ENCODE measurements at regions not wholly inside any gene's neighbourhood (a gene's known extent, or its start where the extent isn't known, plus 50 kb on each side); places are given as distances from the start of the nearest gene placed in this dataset.

DNA sequence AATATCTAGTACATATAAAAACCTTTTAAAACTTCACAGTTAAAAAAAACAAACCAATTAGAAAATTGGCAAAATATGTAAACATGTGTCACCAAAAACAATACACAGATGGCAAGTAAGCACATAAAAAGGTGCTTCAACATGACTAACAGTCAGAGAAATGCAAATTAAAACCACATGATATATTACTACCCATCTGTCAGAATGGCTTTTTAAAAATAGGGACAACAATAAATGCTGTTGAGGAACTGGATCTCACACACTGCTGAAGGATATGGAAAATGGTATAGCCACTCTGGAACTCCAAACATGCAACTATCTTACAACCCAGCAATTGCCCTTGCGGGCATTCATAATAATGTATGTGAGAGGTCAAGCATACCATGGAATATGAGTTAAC lies 1153.6 kb downstream of the FLRT2 start:
- TF ChIP-seq, protein P1, sequence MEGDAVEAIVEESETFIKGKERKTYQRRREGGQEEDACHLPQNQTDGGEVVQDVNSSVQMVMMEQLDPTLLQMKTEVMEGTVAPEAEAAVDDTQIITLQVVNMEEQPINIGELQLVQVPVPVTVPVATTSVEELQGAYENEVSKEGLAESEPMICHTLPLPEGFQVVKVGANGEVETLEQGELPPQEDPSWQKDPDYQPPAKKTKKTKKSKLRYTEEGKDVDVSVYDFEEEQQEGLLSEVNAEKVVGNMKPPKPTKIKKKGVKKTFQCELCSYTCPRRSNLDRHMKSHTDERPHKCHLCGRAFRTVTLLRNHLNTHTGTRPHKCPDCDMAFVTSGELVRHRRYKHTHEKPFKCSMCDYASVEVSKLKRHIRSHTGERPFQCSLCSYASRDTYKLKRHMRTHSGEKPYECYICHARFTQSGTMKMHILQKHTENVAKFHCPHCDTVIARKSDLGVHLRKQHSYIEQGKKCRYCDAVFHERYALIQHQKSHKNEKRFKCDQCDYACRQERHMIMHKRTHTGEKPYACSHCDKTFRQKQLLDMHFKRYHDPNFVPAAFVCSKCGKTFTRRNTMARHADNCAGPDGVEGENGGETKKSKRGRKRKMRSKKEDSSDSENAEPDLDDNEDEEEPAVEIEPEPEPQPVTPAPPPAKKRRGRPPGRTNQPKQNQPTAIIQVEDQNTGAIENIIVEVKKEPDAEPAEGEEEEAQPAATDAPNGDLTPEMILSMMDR (conservative IDR thresholded peaks at IDR 0.05; ENCODE audit: control insufficient read depth, insufficient read depth, low read depth, low read length), result no peak
- H3K4me3 ChIP-seq (ENCODE audit: control insufficient read depth, low read depth, low read length), result no peak overlapping the region
- peak; percentile 1 for DNase-seq (ENCODE audit: low read depth)

DNA sequence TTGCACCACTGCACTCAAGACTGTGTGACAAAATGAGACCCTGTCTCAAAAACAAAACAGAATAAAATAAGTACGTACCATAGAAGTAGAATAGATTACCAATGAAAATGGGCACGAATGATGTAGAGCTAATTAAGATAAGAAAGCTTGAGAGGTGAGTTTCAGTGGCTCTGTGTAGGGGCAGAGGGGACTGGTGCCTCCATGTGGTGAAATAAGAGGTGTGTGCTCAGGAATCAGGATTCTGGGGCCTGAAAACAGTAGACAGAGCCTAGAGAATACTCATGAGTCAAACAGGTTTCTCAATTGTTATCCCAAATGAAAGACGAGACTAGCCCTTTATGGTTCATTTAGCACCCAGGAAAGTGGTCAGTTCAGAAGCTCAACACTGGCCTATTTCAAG lies 1145.1 kb downstream of the FLRT2 start:
- H3K4me3 ChIP-seq (ENCODE audit: control insufficient read depth, low read depth, low read length), result no peak overlapping the region
- no peak for DNase-seq (ENCODE audit: low read depth)
- TF ChIP-seq, protein P1 (conservative IDR thresholded peaks at IDR 0.05; ENCODE audit: control insufficient read depth, insufficient read depth, low read depth, low read length), result no peak

DNA sequence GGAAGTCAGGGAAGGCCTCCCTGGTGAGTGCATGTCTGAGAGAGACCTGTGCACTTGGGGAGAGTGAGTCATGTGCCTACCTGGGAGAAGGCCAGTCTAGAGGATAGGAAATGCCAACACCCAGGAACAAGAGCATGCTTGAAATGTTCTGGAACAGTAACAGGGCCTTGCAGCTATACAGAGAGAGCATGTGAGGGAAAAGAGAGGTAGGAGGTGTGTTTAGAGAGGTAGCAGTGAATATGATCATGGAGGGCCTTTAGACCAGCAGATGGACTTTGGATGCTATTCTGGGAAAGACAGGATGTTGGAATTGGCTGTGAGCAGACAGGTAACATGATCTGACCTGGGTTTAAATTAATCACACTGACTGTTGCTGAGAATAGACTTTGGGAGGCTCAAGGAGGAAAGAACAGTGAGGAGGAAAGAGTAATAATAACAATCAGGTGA lies 1143.6 kb downstream of the FLRT2 start:
- H3K4me3 ChIP-seq (ENCODE audit: control insufficient read depth, low read depth, low read length), result no peak overlapping the region
- TF ChIP-seq, protein P1 (conservative IDR thresholded peaks at IDR 0.05; ENCODE audit: control insufficient read depth, insufficient read depth, low read depth, low read length), result no peak
- no peak for DNase-seq (ENCODE audit: low read depth)

- H3K4me3 ChIP-seq (ENCODE audit: control insufficient read depth, low read depth, low read length), result no peak overlapping the region
- TF ChIP-seq, protein P1 (conservative IDR thresholded peaks at IDR 0.05; ENCODE audit: control insufficient read depth, insufficient read depth, low read depth, low read length), result no peak
- DNase-seq (ENCODE audit: low read depth), result no peak
These were observed 1142.1 kb downstream of the FLRT2 start for GRCh38 chr14:86672080-86672479.

DNA sequence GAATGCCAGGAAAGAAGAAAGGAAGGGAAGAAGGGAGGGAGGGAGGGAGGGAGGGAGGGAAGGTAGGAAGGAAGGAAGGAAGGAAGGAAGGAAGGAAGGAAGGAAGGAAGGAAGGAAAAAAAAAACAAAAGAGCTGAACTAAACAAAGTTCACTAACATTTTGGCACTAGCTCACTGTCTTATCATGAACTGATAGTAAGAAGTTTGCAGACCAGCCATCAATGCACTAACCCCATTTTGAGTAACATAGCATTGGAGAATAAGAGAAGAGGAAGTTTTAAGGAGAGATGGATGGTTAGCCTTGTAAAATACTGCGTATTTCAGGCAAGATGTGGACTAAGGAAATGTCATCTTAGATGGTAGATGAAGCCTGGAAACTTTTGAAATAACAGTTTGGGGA lies 1136.0 kb downstream of the FLRT2 start:
- TF ChIP-seq, protein P1 (conservative IDR thresholded peaks at IDR 0.05; ENCODE audit: control insufficient read depth, insufficient read depth, low read depth, low read length), result no peak
- no peak for DNase-seq (ENCODE audit: low read depth)
- H3K4me3 ChIP-seq (ENCODE audit: control insufficient read depth, low read depth, low read length), result no peak overlapping the region

DNA sequence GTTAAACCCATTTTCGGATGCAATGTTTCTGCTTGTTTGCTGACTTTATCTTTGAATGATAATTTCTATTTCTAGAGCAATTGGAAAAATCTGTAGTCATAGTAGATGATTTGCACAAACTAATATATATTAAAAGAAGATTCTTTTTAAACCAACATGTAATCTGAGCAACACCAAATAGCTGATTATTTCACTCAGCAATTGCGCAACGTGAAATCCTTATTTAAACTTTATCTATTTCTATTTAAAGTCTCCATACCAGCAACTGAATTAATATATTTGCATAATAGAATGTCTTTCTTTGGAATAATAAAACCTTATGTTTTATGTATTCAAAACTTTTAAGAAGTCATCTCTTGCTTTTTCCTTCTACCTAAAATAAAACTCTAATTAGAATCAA lies 1132.4 kb downstream of the FLRT2 start:
- H3K4me3 ChIP-seq (ENCODE audit: control insufficient read depth, low read depth, low read length), result no peak overlapping the region
- DNase-seq (ENCODE audit: low read depth), result no peak
- TF ChIP-seq, protein P1 (conservative IDR thresholded peaks at IDR 0.05; ENCODE audit: control insufficient read depth, insufficient read depth, low read depth, low read length), result no peak

- H3K4me3 ChIP-seq (ENCODE audit: control insufficient read depth, low read depth, low read length), result no peak overlapping the region
- TF ChIP-seq, protein P1 (conservative IDR thresholded peaks at IDR 0.05; ENCODE audit: control insufficient read depth, insufficient read depth, low read depth, low read length), result peak; percentile 65
- DNase-seq (ENCODE audit: low read depth), result peak; percentile 57
These were observed 1124.7 kb downstream of the FLRT2 start for GRCh38 chr14:86654558-86655184.
